GM12875 (cell line): ENCODE measurements at regions not wholly inside any gene's neighbourhood (a gene's known extent, or its start where the extent isn't known, plus 50 kb on each side); places are given as distances from the start of the nearest gene placed in this dataset.

ENCODE experiments used
- H3K4me3 ChIP-seq: one replicate; pipeline ENCODE4 v1.5.1; 2011; ENCODE audit warnings: low read depth, low read length, control low read depth
- CTCF ChIP-seq: IDR thresholded peaks from 2 replicates; pipeline ENCODE4 v1.5.1; 2011; ENCODE audit warnings: low read depth, mild to moderate bottlenecking, control low read depth, inconsistent platforms, low read length, moderate library complexity, borderline replicate concordance; ENCODE audit not compliant: insufficient read depth

- TF ChIP-seq CTCF = no peak
- no peak overlapping the region for H3K4me3 ChIP-seq
Measured at GRCh38 chr3:187960820-187961219, 193.1 kb upstream of the LPP start.

DNA sequence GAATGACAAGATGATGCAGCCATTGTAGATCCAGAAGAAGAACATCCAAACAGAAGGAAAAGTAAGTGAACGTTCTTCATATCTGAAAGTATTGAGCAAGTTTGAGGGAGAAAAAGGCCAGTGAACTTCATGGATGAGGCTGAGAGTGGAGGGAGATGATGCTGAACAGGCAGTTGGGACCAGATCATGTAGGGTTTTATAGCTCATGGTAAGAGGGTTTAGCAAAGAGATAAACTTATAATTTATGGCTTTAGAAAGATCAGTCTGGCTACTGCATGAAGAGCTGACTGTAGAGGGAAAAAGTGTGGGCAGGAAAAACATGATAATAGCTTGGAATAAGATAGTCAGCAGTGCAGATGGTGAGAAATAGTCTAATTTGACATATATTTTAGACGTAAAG lies 192.6 kb upstream of the LPP start:
- TF ChIP-seq CTCF = no peak
- no peak overlapping the region for H3K4me3 ChIP-seq

- no peak for TF ChIP-seq CTCF
- H3K4me3 ChIP-seq = no peak overlapping the region
Measured at GRCh38 chr3:187963003-187963676, 190.8 kb upstream of the LPP start.

DNA sequence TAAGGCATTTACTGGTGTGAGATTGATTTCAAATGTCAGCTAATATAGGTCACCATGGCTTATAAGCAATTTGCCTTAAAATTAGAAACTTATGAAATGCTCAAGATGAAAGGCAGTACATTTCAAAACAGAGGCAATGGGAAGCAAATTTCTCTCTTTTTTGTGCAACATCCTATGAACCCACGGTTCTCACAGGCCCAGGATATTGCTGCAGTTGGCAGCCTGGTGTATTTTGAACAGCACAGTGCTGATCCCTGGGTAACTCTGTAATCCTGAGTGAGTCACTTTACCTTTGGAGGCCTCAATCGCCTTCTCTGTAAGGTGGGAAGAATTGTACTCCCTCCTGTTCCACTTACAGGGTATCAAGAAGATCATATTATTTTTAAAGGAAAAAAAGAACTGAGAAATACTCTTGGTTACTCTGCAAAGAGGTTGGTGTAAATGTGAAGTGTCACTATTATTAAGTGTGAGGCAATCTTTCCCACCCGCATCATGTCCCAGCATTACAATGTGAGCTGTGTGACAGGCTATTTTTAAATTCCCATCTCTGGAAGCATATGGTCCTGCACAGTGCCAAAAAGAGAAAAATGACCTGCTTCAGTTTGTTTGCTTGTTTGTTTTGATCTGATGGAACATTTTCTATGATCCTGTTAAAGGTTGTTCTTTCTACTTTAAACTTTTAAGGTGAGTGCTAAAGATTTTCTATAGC lies 190.1 kb upstream of the LPP start:
- H3K4me3 ChIP-seq = no peak overlapping the region
- no peak for TF ChIP-seq CTCF

DNA sequence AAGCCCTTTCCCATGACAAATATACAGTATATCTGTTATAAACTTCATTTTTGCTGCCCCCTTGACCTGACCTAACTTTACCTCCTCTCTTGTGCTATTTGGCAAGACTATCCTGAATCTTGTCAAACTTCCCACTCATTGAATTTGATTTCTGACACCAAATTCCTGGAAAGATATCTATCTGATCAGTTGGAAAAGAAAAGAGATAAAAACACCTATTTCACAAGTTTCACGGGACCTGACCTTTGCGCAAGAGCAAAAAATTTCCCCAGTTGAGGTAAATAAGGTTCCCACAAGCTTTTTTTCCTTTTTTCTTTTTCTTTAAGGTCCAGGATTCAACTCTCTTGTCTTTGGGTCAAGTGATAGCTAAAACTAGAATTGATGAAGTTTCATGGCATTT lies 189.2 kb upstream of the LPP start:
- no peak for TF ChIP-seq CTCF
- H3K4me3 ChIP-seq = no peak overlapping the region

DNA sequence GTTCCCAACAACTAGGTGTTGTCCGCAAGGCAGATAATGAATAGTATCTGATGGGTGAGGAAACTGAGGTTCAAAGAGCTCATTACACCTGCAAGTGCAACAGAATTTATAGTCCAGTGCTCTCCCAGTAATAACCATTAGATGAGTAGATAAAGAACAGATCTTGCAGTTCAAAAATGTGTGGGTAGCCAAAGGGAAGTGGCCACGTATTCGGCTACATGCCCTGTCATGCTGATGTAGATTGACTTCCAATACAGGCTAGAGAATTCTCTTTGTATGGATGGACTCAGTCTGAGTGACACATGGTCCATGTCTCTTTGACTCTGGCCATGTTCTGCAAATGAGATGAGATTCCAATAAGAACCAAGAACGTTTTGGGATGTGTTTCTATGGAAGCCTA lies 187.9 kb upstream of the LPP start:
- no peak overlapping the region for H3K4me3 ChIP-seq
- no peak for TF ChIP-seq CTCF
